Spinal cord (tissue), 9 donors: ENCODE measurements at regions not wholly inside any gene's neighbourhood (a gene's known extent, or its start where the extent isn't known, plus 50 kb on each side); places are given as distances from the start of the nearest gene placed in this dataset.

Experiments used
- DNase-seq, 6 donors: peaks; one replicate each; pipeline versions ENCODE4 v3.0.0 to v3.0.0-alpha.2; 2013 to 2015; ENCODE audit warnings: low spot score in 6 of 6, low read depth in 4 of 6
- H3K27ac ChIP-seq: one replicate; pipeline ENCODE4 v1.5.1; 2013; ENCODE audit warnings: low read depth, low read length, control low read depth
- H3K27me3 ChIP-seq: one replicate; pipeline ENCODE4 v1.6.1; 2013; ENCODE audit warnings: low read length; ENCODE audit not compliant: control insufficient read depth, insufficient read depth
- H3K36me3 ChIP-seq: one replicate; pipeline ENCODE4 v1.6.1; 2013; ENCODE audit warnings: low read length; ENCODE audit not compliant: control insufficient read depth, insufficient read depth
- H3K4me1 ChIP-seq: one replicate; pipeline ENCODE4 v1.6.1; 2013; ENCODE audit warnings: low read length; ENCODE audit not compliant: control insufficient read depth, insufficient read depth
- H3K4me3 ChIP-seq: one replicate; pipeline ENCODE4 v1.5.1; 2013; ENCODE audit warnings: low read depth, low read length, control low read depth
- H3K9me3 ChIP-seq: one replicate; pipeline ENCODE4 v1.6.1; 2013; ENCODE audit warnings: low read length; ENCODE audit not compliant: control insufficient read depth, insufficient read depth
- WGBS: methylation state at CpG from one replicate; pipeline ENCODE4 v1.1.5; 2013; ENCODE audit warnings: missing lambda C conversion rate; ENCODE audit not compliant: insufficient coverage; 5-methylcytosine and 5-hydroxymethylcytosine counted together
- donor health status: healthy.

GRCh38 chr14:101103321-101103901, 199.9 kb upstream of the RTL1 start:
- H3K36me3 ChIP-seq: no peaks in the 10 kb centered on the region
- no peaks in the 10 kb centered on the region for H3K27me3 ChIP-seq
- 91% methylated on average over 23 of the region's 26 CpGs for WGBS
- no peak overlapping the region for H3K4me3 ChIP-seq
- peaks cover 3% of the 10 kb centered on the region for H3K4me1 ChIP-seq
- no peak for DNase-seq
- no peaks in the 10 kb centered on the region for H3K9me3 ChIP-seq
- no peak overlapping the region for H3K27ac ChIP-seq

- no peak for DNase-seq
- Histone ChIP-seq H3K4me1 (peaks cover 3% of the 10 kb centered on the region), H3K27ac (no peak overlapping the region), H3K4me3 (no peak overlapping the region), H3K9me3 (no peaks in the 10 kb centered on the region), H3K36me3 (no peaks in the 10 kb centered on the region), H3K27me3 (no peaks in the 10 kb centered on the region)
- WGBS: 100% methylated on average over 3 of the region's 4 CpGs
These were observed 201.0 kb upstream of the RTL1 start for GRCh38 chr14:101104485-101104884.

GRCh38 chr14:101105045-101105444, 201.5 kb upstream of the RTL1 start:
- Histone ChIP-seq H3K4me3 (no peak overlapping the region), H3K36me3 (no peaks in the 10 kb centered on the region), H3K27me3 (no peaks in the 10 kb centered on the region), H3K9me3 (no peaks in the 10 kb centered on the region), H3K4me1 (peaks cover 3% of the 10 kb centered on the region), H3K27ac (no peak overlapping the region)
- 95% methylated on average over 4 of the region's 4 CpGs for WGBS
- DNase-seq: no peak

- no peak for DNase-seq
- Histone ChIP-seq H3K27ac (no peak overlapping the region), H3K36me3 (no peaks in the 10 kb centered on the region), H3K9me3 (no peaks in the 10 kb centered on the region), H3K4me1 (peaks cover 9% of the 10 kb centered on the region), H3K27me3 (no peaks in the 10 kb centered on the region), H3K4me3 (no peak overlapping the region)
- WGBS: 90% methylated on average over 14 of the region's 16 CpGs
These were observed 205.2 kb upstream of the RTL1 start for GRCh38 chr14:101108579-101109346.

GRCh38 chr14:101109347-101109638, 205.8 kb upstream of the RTL1 start:
- WGBS: 86% methylated on average over 8 of the region's 8 CpGs

GRCh38 chr14:101109981-101110728, 206.6 kb upstream of the RTL1 start:
- peaks cover 9% of the 10 kb centered on the region for H3K4me1 ChIP-seq
- H3K36me3 ChIP-seq: no peaks in the 10 kb centered on the region
- DNase-seq: no peak
- no peak overlapping the region for H3K4me3 ChIP-seq
- H3K9me3 ChIP-seq: no peaks in the 10 kb centered on the region
- 86% methylated on average over 10 of the region's 15 CpGs for WGBS
- H3K27me3 ChIP-seq: no peaks in the 10 kb centered on the region
- no peak overlapping the region for H3K27ac ChIP-seq

More at GRCh38 chr14:101109347-101109638, 205.8 kb upstream of the RTL1 start:
- DNase-seq: no peak
- peaks cover 9% of the 10 kb centered on the region for H3K4me1 ChIP-seq
- H3K9me3 ChIP-seq: no peaks in the 10 kb centered on the region
- H3K27ac ChIP-seq: no peak overlapping the region
- no peaks in the 10 kb centered on the region for H3K27me3 ChIP-seq
- no peaks in the 10 kb centered on the region for H3K36me3 ChIP-seq
- H3K4me3 ChIP-seq: no peak overlapping the region

- Histone ChIP-seq H3K36me3 (no peaks in the 10 kb centered on the region), H3K4me1 (peaks cover 9% of the 10 kb centered on the region), H3K4me3 (no peak overlapping the region), H3K27me3 (no peaks in the 10 kb centered on the region), H3K27ac (no peak overlapping the region), H3K9me3 (no peaks in the 10 kb centered on the region)
- WGBS: 76% methylated on average over 19 of the region's 22 CpGs
- DNase-seq: no peak
These were observed 207.5 kb upstream of the RTL1 start for GRCh38 chr14:101110729-101111619.

- Histone ChIP-seq H3K4me1 (peaks cover 9% of the 10 kb centered on the region), H3K4me3 (no peak overlapping the region), H3K27me3 (no peaks in the 10 kb centered on the region), H3K27ac (no peak overlapping the region), H3K36me3 (no peaks in the 10 kb centered on the region), H3K9me3 (no peaks in the 10 kb centered on the region)
- DNase-seq: no peak
- 64% methylated on average over 22 of the region's 23 CpGs for WGBS
These were observed 208.2 kb upstream of the RTL1 start for GRCh38 chr14:101111620-101112290.
